BE2C (cell line): ENCODE measurements at regions not wholly inside any gene's neighbourhood (a gene's known extent, or its start where the extent isn't known, plus 50 kb on each side); places are given as distances from the start of the nearest gene placed in this dataset.

Experiments
- DNase-seq: peaks from one replicate; pipeline ENCODE4 v3.0.0-alpha.2; 2020
- H3K27me3 ChIP-seq: fragments of 250-450 bp; sonication (Bioruptor Pico); 2 replicates; pipeline ENCODE4 v1.5.1; 2020; ENCODE audit warnings: mild to moderate bottlenecking
- H3K36me3 ChIP-seq: fragments of 250-450 bp; sonication (Bioruptor Pico); 2 replicates; pipeline ENCODE4 v1.5.1; 2020; ENCODE audit warnings: mild to moderate bottlenecking
- H3K4me1 ChIP-seq: fragments of 250-450 bp; sonication (Bioruptor Pico); 2 replicates; pipeline ENCODE4 v1.5.1; 2020
- H3K4me3 ChIP-seq: 2 replicates; pipeline ENCODE4 v1.5.1; 2011; ENCODE audit warnings: low read depth, low read length
- H3K9me3 ChIP-seq: fragments of 250-450 bp; sonication (Bioruptor Pico); 2 replicates; pipeline ENCODE4 v1.5.1; 2020
- TF ChIP-seq, protein P1 (sequence below): IDR thresholded peaks from 2 replicates; pipeline ENCODE4 v1.5.1; 2012; ENCODE audit warnings: mild to moderate bottlenecking, low read depth, low read length

- no peaks in the 10 kb centered on the region for H3K4me1 ChIP-seq
- DNase-seq = no peak
- H3K36me3 ChIP-seq = no peaks in the 10 kb centered on the region
- H3K4me3 ChIP-seq = no peak overlapping the region
- no peaks in the 10 kb centered on the region for H3K9me3 ChIP-seq
- TF ChIP-seq, protein P1, sequence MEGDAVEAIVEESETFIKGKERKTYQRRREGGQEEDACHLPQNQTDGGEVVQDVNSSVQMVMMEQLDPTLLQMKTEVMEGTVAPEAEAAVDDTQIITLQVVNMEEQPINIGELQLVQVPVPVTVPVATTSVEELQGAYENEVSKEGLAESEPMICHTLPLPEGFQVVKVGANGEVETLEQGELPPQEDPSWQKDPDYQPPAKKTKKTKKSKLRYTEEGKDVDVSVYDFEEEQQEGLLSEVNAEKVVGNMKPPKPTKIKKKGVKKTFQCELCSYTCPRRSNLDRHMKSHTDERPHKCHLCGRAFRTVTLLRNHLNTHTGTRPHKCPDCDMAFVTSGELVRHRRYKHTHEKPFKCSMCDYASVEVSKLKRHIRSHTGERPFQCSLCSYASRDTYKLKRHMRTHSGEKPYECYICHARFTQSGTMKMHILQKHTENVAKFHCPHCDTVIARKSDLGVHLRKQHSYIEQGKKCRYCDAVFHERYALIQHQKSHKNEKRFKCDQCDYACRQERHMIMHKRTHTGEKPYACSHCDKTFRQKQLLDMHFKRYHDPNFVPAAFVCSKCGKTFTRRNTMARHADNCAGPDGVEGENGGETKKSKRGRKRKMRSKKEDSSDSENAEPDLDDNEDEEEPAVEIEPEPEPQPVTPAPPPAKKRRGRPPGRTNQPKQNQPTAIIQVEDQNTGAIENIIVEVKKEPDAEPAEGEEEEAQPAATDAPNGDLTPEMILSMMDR = no peak
- H3K27me3 ChIP-seq = no peaks in the 10 kb centered on the region
Observed at GRCh38 chr11:110903830-110904229, 191.6 kb upstream of the ARHGAP20 start.

DNA sequence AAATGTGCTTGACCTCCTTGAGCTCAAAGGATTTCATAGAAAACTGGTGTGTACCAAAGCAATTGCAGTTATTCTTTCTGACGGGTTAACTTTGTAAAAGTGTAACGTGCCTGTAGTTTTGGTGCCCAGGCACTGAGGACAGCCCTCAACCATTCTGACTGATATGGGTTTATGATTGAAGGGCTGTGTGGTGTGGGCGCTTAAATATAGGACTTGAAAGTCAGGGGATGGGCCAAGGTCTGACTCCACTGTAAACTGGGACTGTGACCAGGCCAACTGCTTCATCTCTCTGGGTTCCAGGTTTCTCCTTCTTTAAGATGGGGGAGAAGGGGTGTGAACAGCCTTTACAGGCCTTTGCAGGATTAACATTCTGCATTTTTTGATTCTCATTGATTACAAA is 191.1 kb upstream of the ARHGAP20 start:
- TF ChIP-seq, protein P1 = no peak
- Histone ChIP-seq H3K36me3 (no peaks in the 10 kb centered on the region), H3K27me3 (no peaks in the 10 kb centered on the region), H3K9me3 (no peaks in the 10 kb centered on the region), H3K4me3 (no peak overlapping the region), H3K4me1 (no peaks in the 10 kb centered on the region)
- no peak for DNase-seq

- TF ChIP-seq, protein P1 = no peak
Observed at GRCh38 chr11:110901441-110901840, 189.2 kb upstream of the ARHGAP20 start.

DNA sequence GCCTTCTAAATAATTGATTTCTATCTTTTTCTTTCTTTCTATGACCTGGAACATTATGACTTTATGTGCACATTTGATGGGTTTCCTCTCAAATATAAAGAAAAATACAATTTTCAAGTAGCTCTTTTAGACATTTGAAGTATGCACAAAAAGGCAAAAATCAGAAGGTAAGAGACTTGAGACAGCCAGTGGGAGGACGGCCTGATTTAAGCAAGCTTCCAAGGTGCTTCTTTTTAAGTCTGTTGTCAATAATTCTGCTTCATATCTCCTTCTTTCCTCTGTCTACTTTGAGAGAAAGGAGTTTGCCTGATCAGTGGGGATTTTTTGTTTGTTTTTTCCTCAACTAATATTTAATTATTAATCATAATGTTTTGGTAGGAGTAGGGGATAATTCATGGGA is 188.2 kb upstream of the ARHGAP20 start:
- no peak overlapping the region for H3K4me3 ChIP-seq
- H3K27me3 ChIP-seq = no peaks in the 10 kb centered on the region
- H3K36me3 ChIP-seq = no peaks in the 10 kb centered on the region
- no peaks in the 10 kb centered on the region for H3K4me1 ChIP-seq
- TF ChIP-seq, protein P1 = no peak
- H3K9me3 ChIP-seq = no peaks in the 10 kb centered on the region
- no peak for DNase-seq

More at GRCh38 chr11:110901441-110901840, 189.2 kb upstream of the ARHGAP20 start:
- H3K36me3 ChIP-seq = no peaks in the 10 kb centered on the region
- DNase-seq = no peak
- no peaks in the 10 kb centered on the region for H3K9me3 ChIP-seq
- no peak overlapping the region for H3K4me3 ChIP-seq
- no peaks in the 10 kb centered on the region for H3K27me3 ChIP-seq
- H3K4me1 ChIP-seq = no peaks in the 10 kb centered on the region

DNA sequence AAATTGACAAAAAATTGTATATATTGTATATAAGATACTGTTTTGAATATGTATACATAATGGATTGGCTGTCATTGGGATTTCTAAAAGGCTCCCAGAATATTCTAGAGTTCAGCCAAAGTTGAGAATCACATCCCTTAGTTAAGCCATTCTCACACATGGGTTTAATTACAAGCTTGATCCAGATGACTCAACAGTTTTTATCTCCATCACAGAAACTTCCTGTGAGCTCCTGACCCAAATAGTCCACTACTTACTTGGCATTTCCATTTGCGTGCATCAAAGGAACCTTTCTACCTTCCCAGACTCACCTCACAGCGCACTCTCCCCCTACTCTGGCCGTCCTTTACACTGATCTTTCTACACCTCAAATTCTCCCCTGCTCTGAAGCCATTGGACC is 184.8 kb upstream of the ARHGAP20 start:
- TF ChIP-seq, protein P1 = no peak

GRCh38 chr11:110896358-110896757 is 184.1 kb upstream of the ARHGAP20 start:
- H3K9me3 ChIP-seq = no peaks in the 10 kb centered on the region
- DNase-seq = no peak
- no peak overlapping the region for H3K4me3 ChIP-seq
- no peaks in the 10 kb centered on the region for H3K27me3 ChIP-seq
- TF ChIP-seq, protein P1 = no peak
- H3K4me1 ChIP-seq = no peaks in the 10 kb centered on the region
- no peaks in the 10 kb centered on the region for H3K36me3 ChIP-seq

More for the DNA sequence above, 184.8 kb upstream of the ARHGAP20 start:
- H3K36me3 ChIP-seq = no peaks in the 10 kb centered on the region
- no peak for DNase-seq
- no peaks in the 10 kb centered on the region for H3K9me3 ChIP-seq
- no peak overlapping the region for H3K4me3 ChIP-seq
- no peaks in the 10 kb centered on the region for H3K27me3 ChIP-seq
- H3K4me1 ChIP-seq = no peaks in the 10 kb centered on the region
